ENCODE measurements at regions not wholly inside any gene's neighbourhood (a gene's known extent, or its start where the extent isn't known, plus 50 kb on each side); places are given as distances from the start of the nearest gene placed in this dataset.

- Mint-ChIP-seq H3K9me3 (no peaks in the 10 kb centered on the region), H3K4me1 (peaks cover 9% of the 10 kb centered on the region), H3K4me3 (no peak overlapping the region), H3K27me3 (ENCODE audit: low read depth) (no peaks in the 10 kb centered on the region), H3K27ac (no peak overlapping the region), H3K36me3 (ENCODE audit: low read depth) (no peaks in the 10 kb centered on the region)
- no peak for TF ChIP-seq CTCF (IDR thresholded peaks at IDR 0.05; ENCODE audit: unreplicated experiment in 3 of 3)
These were observed 176.0 kb upstream of the NT5E start for GRCh38 chr6:85273870-85274269.

- no peak overlapping the region for H3K4me3 Mint-ChIP-seq
- no peaks in the 10 kb centered on the region for H3K27me3 Mint-ChIP-seq (ENCODE audit: low read depth)
- TF ChIP-seq CTCF (IDR thresholded peaks at IDR 0.05; ENCODE audit: unreplicated experiment in 3 of 3), result no peak
- peaks cover 9% of the 10 kb centered on the region for H3K4me1 Mint-ChIP-seq
- no peaks in the 10 kb centered on the region for H3K36me3 Mint-ChIP-seq (ENCODE audit: low read depth)
- no peak overlapping the region for H3K27ac Mint-ChIP-seq
- H3K9me3 Mint-ChIP-seq, result no peaks in the 10 kb centered on the region
These were observed 176.8 kb upstream of the NT5E start for GRCh38 chr6:85273046-85273445.

DNA sequence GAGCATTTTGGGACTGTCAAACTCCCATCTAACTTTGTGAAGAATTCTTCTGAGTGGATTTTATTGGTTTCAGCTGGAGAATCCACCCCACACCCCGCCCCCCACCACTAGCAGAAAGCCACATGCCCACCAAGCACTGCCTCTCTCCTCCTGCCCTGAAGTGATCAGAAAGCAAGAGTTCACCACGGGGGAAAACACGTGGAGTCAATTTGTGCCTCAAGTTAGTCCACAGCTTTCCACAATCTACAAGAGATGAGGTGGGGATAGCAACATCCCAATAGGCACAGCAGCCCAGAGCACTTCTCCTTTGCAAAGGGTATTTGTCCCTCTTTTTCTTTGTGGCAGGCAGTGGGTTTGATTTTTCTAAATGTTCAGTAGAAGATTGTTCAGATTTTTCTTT, 177.3 kb upstream of the NT5E start:
- Mint-ChIP-seq H3K9me3 (peaks cover 2% of the 10 kb centered on the region), H3K27me3 (ENCODE audit: low read depth) (no peaks in the 10 kb centered on the region), H3K4me1 (peaks cover 9% of the 10 kb centered on the region), H3K36me3 (ENCODE audit: low read depth) (no peaks in the 10 kb centered on the region), H3K27ac (no peak overlapping the region), H3K4me3 (no peak overlapping the region)
- TF ChIP-seq CTCF (IDR thresholded peaks at IDR 0.05; ENCODE audit: unreplicated experiment in 3 of 3), result no peak

- no peak overlapping the region for H3K4me3 Mint-ChIP-seq
- no peak overlapping the region for H3K27ac Mint-ChIP-seq
- TF ChIP-seq CTCF (IDR thresholded peaks at IDR 0.05; ENCODE audit: unreplicated experiment in 3 of 3), result no peak
- peaks cover 10% of the 10 kb centered on the region for H3K4me1 Mint-ChIP-seq
- peaks cover 3% of the 10 kb centered on the region for H3K9me3 Mint-ChIP-seq
- H3K27me3 Mint-ChIP-seq (ENCODE audit: low read depth), result no peaks in the 10 kb centered on the region
- H3K36me3 Mint-ChIP-seq (ENCODE audit: low read depth), result no peaks in the 10 kb centered on the region
These were observed 187.3 kb upstream of the NT5E start for GRCh38 chr6:85262621-85263020.

DNA sequence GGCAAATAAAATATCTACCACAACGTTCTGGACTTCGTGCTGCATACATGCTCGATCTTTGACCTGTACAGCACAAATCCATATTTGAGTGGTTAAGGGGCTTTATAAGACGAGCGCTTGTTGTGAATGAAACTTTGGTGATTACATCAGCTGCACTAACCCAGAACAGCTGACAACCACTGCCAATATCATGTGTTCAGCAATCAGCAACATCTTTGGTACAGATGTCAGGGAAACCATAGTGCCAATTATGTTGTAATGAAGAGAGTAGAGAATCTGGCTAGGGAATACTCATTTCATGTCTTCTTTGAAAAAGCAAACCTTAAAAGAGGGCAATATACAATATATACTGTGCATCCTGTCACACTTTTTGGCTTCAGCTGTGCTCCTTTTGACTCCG, 188.6 kb upstream of the NT5E start:
- no peak overlapping the region for H3K4me3 Mint-ChIP-seq
- no peak overlapping the region for H3K27ac Mint-ChIP-seq
- no peaks in the 10 kb centered on the region for H3K36me3 Mint-ChIP-seq (ENCODE audit: low read depth)
- peaks cover 10% of the 10 kb centered on the region for H3K4me1 Mint-ChIP-seq
- peaks cover 3% of the 10 kb centered on the region for H3K9me3 Mint-ChIP-seq
- H3K27me3 Mint-ChIP-seq (ENCODE audit: low read depth), result no peaks in the 10 kb centered on the region
- TF ChIP-seq CTCF (IDR thresholded peaks at IDR 0.05; ENCODE audit: unreplicated experiment in 3 of 3), result no peak

GRCh38 chr6:85255661-85256060, 194.2 kb upstream of the NT5E start:
- no peak overlapping the region for H3K27ac Mint-ChIP-seq
- H3K27me3 Mint-ChIP-seq (ENCODE audit: low read depth), result no peaks in the 10 kb centered on the region
- peaks cover 3% of the 10 kb centered on the region for H3K4me1 Mint-ChIP-seq
- H3K4me3 Mint-ChIP-seq, result no peak overlapping the region
- no peak for TF ChIP-seq CTCF (IDR thresholded peaks at IDR 0.05; ENCODE audit: unreplicated experiment in 3 of 3)
- H3K36me3 Mint-ChIP-seq (ENCODE audit: low read depth), result peaks cover 3% of the 10 kb centered on the region
- peaks cover 3% of the 10 kb centered on the region for H3K9me3 Mint-ChIP-seq

All from nephron (organoid).